ENCODE measurements at regions not wholly inside any gene's neighbourhood (a gene's known extent, or its start where the extent isn't known, plus 50 kb on each side); places are given as distances from the start of the nearest gene placed in this dataset.

DNA sequence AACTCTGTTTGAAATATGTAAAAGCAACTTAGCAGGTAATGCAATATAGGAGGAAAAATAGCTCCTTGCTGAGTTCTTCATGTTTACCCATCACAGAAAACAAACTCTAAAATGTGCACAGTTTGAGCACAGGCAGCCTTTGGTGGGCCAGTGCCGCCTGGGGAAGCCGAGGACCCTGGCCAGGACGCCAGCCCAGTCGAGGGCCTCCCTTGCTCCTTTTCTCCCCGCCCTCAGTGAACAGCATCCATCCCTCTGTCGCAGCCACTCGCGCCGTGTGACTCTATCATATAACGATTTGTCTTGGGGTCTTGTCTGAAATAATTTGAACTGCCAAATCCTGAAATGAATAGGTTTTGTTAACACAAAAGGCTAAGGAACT, 286.7 kb upstream of the IRX4 start:
- TF ChIP-seq POLR2AphosphoS5 (IDR thresholded peaks at IDR 0.05; ENCODE audit: low read depth, low read length) (no peak), EZH2phosphoT487 (IDR thresholded peaks at IDR 0.05; ENCODE audit: borderline replicate concordance) (no peak), CEBPB (IDR thresholded peaks at IDR 0.05; ENCODE audit: low read depth) (no peak), YY1 (IDR thresholded peaks at IDR 0.05; ENCODE audit: extremely low read depth, insufficient replicate concordance, low read depth, low read length) (no peak), SIN3A (IDR thresholded peaks at IDR 0.05; ENCODE audit: low read depth) (no peak), SP1 (IDR thresholded peaks at IDR 0.05; ENCODE audit: low read depth) (no peak), EZH2 (IDR thresholded peaks at IDR 0.05) (no peak), POLR2A (IDR thresholded peaks at IDR 0.05; ENCODE audit: borderline replicate concordance, extremely low read depth, insufficient read depth, insufficient read length) (no peak), RAD21 (IDR thresholded peaks at IDR 0.05; ENCODE audit: low read depth) (no peak)
- TF ChIP-seq, protein P1, sequence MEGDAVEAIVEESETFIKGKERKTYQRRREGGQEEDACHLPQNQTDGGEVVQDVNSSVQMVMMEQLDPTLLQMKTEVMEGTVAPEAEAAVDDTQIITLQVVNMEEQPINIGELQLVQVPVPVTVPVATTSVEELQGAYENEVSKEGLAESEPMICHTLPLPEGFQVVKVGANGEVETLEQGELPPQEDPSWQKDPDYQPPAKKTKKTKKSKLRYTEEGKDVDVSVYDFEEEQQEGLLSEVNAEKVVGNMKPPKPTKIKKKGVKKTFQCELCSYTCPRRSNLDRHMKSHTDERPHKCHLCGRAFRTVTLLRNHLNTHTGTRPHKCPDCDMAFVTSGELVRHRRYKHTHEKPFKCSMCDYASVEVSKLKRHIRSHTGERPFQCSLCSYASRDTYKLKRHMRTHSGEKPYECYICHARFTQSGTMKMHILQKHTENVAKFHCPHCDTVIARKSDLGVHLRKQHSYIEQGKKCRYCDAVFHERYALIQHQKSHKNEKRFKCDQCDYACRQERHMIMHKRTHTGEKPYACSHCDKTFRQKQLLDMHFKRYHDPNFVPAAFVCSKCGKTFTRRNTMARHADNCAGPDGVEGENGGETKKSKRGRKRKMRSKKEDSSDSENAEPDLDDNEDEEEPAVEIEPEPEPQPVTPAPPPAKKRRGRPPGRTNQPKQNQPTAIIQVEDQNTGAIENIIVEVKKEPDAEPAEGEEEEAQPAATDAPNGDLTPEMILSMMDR (IDR thresholded peaks at IDR 0.05 in 2 of 3, conservative IDR thresholded peaks at IDR 0.05 in 1 of 3; ENCODE audit: borderline replicate concordance in 1 of 3, insufficient read depth in 1 of 3, low read depth in 2 of 3, low read length in 2 of 3): no peak
- TF ChIP-seq, protein P2, sequence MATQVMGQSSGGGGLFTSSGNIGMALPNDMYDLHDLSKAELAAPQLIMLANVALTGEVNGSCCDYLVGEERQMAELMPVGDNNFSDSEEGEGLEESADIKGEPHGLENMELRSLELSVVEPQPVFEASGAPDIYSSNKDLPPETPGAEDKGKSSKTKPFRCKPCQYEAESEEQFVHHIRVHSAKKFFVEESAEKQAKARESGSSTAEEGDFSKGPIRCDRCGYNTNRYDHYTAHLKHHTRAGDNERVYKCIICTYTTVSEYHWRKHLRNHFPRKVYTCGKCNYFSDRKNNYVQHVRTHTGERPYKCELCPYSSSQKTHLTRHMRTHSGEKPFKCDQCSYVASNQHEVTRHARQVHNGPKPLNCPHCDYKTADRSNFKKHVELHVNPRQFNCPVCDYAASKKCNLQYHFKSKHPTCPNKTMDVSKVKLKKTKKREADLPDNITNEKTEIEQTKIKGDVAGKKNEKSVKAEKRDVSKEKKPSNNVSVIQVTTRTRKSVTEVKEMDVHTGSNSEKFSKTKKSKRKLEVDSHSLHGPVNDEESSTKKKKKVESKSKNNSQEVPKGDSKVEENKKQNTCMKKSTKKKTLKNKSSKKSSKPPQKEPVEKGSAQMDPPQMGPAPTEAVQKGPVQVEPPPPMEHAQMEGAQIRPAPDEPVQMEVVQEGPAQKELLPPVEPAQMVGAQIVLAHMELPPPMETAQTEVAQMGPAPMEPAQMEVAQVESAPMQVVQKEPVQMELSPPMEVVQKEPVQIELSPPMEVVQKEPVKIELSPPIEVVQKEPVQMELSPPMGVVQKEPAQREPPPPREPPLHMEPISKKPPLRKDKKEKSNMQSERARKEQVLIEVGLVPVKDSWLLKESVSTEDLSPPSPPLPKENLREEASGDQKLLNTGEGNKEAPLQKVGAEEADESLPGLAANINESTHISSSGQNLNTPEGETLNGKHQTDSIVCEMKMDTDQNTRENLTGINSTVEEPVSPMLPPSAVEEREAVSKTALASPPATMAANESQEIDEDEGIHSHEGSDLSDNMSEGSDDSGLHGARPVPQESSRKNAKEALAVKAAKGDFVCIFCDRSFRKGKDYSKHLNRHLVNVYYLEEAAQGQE (IDR thresholded peaks at IDR 0.05; ENCODE audit: low read depth): no peak
- TF ChIP-seq, protein P3, sequence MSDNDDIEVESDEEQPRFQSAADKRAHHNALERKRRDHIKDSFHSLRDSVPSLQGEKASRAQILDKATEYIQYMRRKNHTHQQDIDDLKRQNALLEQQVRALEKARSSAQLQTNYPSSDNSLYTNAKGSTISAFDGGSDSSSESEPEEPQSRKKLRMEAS (IDR thresholded peaks at IDR 0.05): no peak

Data from HCT116 (cell line).